Amniotic epithelial cell (primary cell): ENCODE measurements at regions not wholly inside any gene's neighbourhood (a gene's known extent, or its start where the extent isn't known, plus 50 kb on each side); places are given as distances from the start of the nearest gene placed in this dataset.
"Not testable (repeated sequence)": the region's sequence is repeated elsewhere in the genome, so short reads cannot be mapped to it uniquely, and the experiment has no call there.

ENCODE experiments used
- DNase-seq: peaks from one replicate; pipeline ENCODE4 v3.0.0-alpha.2; 2010; ENCODE audit warnings: low read depth

GRCh38 chr10:2099321-2099720 lies 362.0 kb upstream of the ADARB2 start:
- DNase-seq: no peak

- DNase-seq: no peak
Measured at GRCh38 chr10:2097937-2098336, 360.6 kb upstream of the ADARB2 start.

- no peak for DNase-seq
Measured at GRCh38 chr10:2094171-2094570, 356.8 kb upstream of the ADARB2 start.

- no peak for DNase-seq
Measured at GRCh38 chr10:2083591-2083990, 346.3 kb upstream of the ADARB2 start.

GRCh38 chr10:2081501-2081900 lies 344.2 kb upstream of the ADARB2 start:
- DNase-seq: no peak

- DNase-seq: no peak
Measured at GRCh38 chr10:2079603-2080078, 342.3 kb upstream of the ADARB2 start.

GRCh38 chr10:2077231-2077630 lies 339.9 kb upstream of the ADARB2 start:
- no peak for DNase-seq

GRCh38 chr10:2076528-2076927 lies 339.2 kb upstream of the ADARB2 start:
- no peak for DNase-seq

- no peak for DNase-seq
Measured at GRCh38 chr10:2067015-2067414, 329.7 kb upstream of the ADARB2 start.

- DNase-seq: no peak
Measured at GRCh38 chr10:2054728-2055127, 317.4 kb upstream of the ADARB2 start.

- DNase-seq: no peak
Measured at GRCh38 chr10:2053805-2054204, 316.5 kb upstream of the ADARB2 start.

- DNase-seq: no peak
Measured at GRCh38 chr10:2051108-2051507, 313.8 kb upstream of the ADARB2 start.

GRCh38 chr10:2049560-2049959 lies 312.2 kb upstream of the ADARB2 start:
- no peak for DNase-seq

- no peak for DNase-seq
Measured at GRCh38 chr10:2048337-2048973, 311.1 kb upstream of the ADARB2 start.

GRCh38 chr10:2047679-2048078 lies 310.4 kb upstream of the ADARB2 start:
- no peak for DNase-seq

GRCh38 chr10:2043379-2043778 lies 306.1 kb upstream of the ADARB2 start:
- DNase-seq: no peak

- no peak for DNase-seq
Measured at GRCh38 chr10:2038036-2038435, 300.7 kb upstream of the ADARB2 start.

- no peak for DNase-seq
Measured at GRCh38 chr10:2037246-2037645, 299.9 kb upstream of the ADARB2 start.

- DNase-seq: no peak
Measured at GRCh38 chr10:2036209-2036608, 298.9 kb upstream of the ADARB2 start.

GRCh38 chr10:2030046-2030445 lies 292.7 kb upstream of the ADARB2 start:
- no peak for DNase-seq

- DNase-seq: no peak
Measured at GRCh38 chr10:2026936-2027335, 289.6 kb upstream of the ADARB2 start.

- not testable (repeated sequence) for DNase-seq
Measured at GRCh38 chr10:2024750-2025149, 287.4 kb upstream of the ADARB2 start.

GRCh38 chr10:2023687-2024086 lies 286.4 kb upstream of the ADARB2 start:
- no peak for DNase-seq

- no peak for DNase-seq
Measured at GRCh38 chr10:2022401-2022800, 285.1 kb upstream of the ADARB2 start.
